ENCODE measurements at regions not wholly inside any gene's neighbourhood (a gene's known extent, or its start where the extent isn't known, plus 50 kb on each side); places are given as distances from the start of the nearest gene placed in this dataset.

GRCh38 chr14:38128640-38129039, 79.1 kb upstream of the SSTR1 start:
- TF ChIP-seq POLR2A (IDR thresholded peaks at IDR 0.05) (no peak), CTCF (IDR thresholded peaks at IDR 0.05 in 4 of 5, conservative IDR thresholded peaks at IDR 0.05 in 1 of 5) (no peak)
